H1 (cell line): ENCODE measurements at regions not wholly inside any gene's neighbourhood (a gene's known extent, or its start where the extent isn't known, plus 50 kb on each side); places are given as distances from the start of the nearest gene placed in this dataset.

Experiments
- CHD7 ChIP-seq: fragments of 300-600 bp; sonication (generic); IDR thresholded peaks from 2 replicates; pipeline ENCODE4 v1.7.1; 2012; ENCODE audit warnings: low read length, moderate library complexity, mild to moderate bottlenecking, inconsistent platforms; ENCODE audit not compliant: insufficient replicate concordance
- MAFK ChIP-seq: IDR thresholded peaks from 2 replicates; pipeline ENCODE4 v1.6.1; 2012; ENCODE audit warnings: low read depth, mild to moderate bottlenecking, improper control_type of control experiment, low read length

- TF ChIP-seq CHD7 (no peak), MAFK (no peak)
These were observed 344.9 kb downstream of the EFNA5 start (continued) for GRCh38 chr5:107325866-107326265.
